ENCODE measurements at regions not wholly inside any gene's neighbourhood (a gene's known extent, or its start where the extent isn't known, plus 50 kb on each side); places are given as distances from the start of the nearest gene placed in this dataset.

DNA sequence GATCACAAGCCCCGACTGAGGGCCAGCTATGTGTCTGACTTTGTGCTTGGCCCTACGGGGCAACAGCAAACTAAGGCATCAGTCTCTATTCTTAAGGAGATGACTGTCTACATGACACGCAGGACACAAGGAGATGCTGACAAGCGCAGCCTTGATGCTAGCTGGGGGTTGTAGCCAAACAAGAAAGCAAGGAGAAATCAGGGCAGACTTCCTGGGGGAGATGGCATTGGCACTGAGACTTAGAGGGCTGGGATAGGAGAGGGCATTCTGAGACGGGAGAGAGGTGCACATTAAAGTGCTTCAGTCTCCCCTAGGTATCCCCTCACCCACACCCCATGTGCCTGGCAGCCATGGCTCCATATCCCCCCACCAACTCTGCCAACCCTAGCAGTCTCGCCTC lies 210.8 kb upstream of the POU3F1 start:
- no peak overlapping the region for H3K27ac ChIP-seq
- H3K4me3 ChIP-seq, result no peak overlapping the region
- no peaks in the 10 kb centered on the region for H3K4me1 ChIP-seq
- H3K27me3 ChIP-seq, result peaks cover 0 to 3% of the 10 kb centered on the region in 2 donors
- WGBS, 2 donors, result 73 to 76% methylated on average over 6 of the region's 6 CpGs
- no peak for DNase-seq (ENCODE audit: low spot score in 2 of 2)
- H3K9me3 ChIP-seq, result peaks cover 0 to 16% (median 0%) of the 10 kb centered on the region in 4 donors
- no peaks in the 10 kb centered on the region for H3K36me3 ChIP-seq
- TF ChIP-seq POLR2A (IDR thresholded peaks at IDR 0.05) (no peak), EP300 (IDR thresholded peaks at IDR 0.05) (no peak)
- TF ChIP-seq, protein P1, sequence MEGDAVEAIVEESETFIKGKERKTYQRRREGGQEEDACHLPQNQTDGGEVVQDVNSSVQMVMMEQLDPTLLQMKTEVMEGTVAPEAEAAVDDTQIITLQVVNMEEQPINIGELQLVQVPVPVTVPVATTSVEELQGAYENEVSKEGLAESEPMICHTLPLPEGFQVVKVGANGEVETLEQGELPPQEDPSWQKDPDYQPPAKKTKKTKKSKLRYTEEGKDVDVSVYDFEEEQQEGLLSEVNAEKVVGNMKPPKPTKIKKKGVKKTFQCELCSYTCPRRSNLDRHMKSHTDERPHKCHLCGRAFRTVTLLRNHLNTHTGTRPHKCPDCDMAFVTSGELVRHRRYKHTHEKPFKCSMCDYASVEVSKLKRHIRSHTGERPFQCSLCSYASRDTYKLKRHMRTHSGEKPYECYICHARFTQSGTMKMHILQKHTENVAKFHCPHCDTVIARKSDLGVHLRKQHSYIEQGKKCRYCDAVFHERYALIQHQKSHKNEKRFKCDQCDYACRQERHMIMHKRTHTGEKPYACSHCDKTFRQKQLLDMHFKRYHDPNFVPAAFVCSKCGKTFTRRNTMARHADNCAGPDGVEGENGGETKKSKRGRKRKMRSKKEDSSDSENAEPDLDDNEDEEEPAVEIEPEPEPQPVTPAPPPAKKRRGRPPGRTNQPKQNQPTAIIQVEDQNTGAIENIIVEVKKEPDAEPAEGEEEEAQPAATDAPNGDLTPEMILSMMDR (IDR thresholded peaks at IDR 0.05), result no peak

DNA sequence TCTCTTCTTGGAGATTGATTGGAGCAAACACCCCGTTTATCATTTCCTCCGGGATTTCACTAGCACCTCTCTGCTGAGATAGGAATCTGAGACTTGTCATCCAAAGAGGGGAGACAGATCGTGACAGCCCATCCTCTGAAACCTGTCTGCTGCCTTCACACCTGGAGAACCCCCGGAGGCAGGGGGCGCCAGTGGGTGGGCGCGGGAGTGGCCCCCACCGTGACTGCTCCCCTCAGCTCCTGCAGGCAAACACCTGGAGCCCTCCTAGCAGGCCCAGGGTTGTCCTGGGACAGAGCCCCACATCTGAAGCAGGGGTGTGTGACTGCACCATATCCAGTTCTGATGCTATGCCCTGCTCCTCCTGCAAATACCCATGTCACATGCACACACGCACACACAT lies 209.5 kb upstream of the POU3F1 start:
- Histone ChIP-seq H3K36me3 (no peaks in the 10 kb centered on the region), H3K27ac (no peak overlapping the region), H3K4me3 (no peak overlapping the region), H3K9me3 (peaks cover 0 to 16% (median 0%) of the 10 kb centered on the region in 4 donors), H3K4me1 (no peaks in the 10 kb centered on the region), H3K27me3 (peaks cover 0 to 3% of the 10 kb centered on the region in 2 donors)
- DNase-seq (ENCODE audit: low spot score in 2 of 2), result no peak
- 59 to 72% methylated on average over 9 of the region's 9 CpGs for WGBS, 2 donors
- TF ChIP-seq EP300 (IDR thresholded peaks at IDR 0.05), result no peak

DNA sequence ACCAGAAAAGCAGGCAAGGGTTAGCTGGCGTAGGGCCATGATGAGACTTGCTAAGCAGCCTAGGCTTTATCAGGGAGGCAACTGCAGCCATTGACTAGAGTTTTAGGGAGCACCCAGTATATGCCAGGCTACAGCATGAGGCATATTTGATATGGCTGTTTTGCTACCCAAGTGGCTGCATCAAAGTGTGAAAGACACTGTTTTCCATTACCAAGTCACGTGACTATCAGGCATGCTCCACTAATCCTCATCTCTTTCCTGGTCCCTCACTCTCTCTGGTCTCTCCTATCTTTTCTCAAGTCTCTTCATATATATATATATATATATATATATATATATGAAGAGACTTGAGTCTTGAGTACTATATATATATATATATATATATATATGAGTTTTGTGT lies 206.7 kb upstream of the POU3F1 start:
- Histone ChIP-seq H3K36me3 (no peaks in the 10 kb centered on the region), H3K4me1 (no peaks in the 10 kb centered on the region), H3K4me3 (no peak overlapping the region), H3K9me3 (no peaks in the 10 kb centered on the region), H3K27me3 (peaks cover 0 to 3% of the 10 kb centered on the region in 2 donors), H3K27ac (no peak overlapping the region)
- no peak for DNase-seq (ENCODE audit: low spot score in 2 of 2)
- TF ChIP-seq EP300 (IDR thresholded peaks at IDR 0.05) (no peak), POLR2A (IDR thresholded peaks at IDR 0.05) (no peak)
- TF ChIP-seq, protein P1 (IDR thresholded peaks at IDR 0.05), result no peak
- WGBS, 2 donors, result 86 to 94% methylated on average over 2 of the region's 2 CpGs

DNA sequence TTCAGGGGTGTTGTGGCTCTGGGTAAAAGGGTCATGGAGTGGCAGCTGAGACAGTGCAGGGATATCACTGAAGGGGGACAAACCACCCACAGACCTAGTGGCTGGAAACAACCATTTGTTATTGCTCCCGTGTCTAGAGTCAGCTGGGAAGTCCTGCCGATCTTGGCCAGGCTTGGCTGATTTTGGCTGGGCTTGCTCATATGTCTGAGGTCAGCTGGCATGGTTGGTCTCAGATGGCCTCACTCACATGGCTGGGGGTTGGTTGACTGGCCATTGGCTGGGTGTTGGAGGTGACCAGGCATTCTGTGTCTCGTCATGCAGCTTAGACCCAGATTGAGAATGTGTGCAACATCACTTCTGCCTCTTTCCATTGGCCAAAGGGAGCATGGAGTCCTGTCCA lies 203.8 kb upstream of the POU3F1 start:
- Histone ChIP-seq H3K27me3 (no peaks in the 10 kb centered on the region), H3K9me3 (no peaks in the 10 kb centered on the region), H3K4me1 (peaks cover 0 to 14% (median 10%) of the 10 kb centered on the region in 4 donors), H3K36me3 (no peaks in the 10 kb centered on the region), H3K27ac (no peak overlapping the region), H3K4me3 (no peak overlapping the region)
- 78 to 84% methylated on average over 3 of the region's 3 CpGs for WGBS, 2 donors
- DNase-seq (ENCODE audit: low spot score in 2 of 2), result no peak
- TF ChIP-seq, protein P1 (IDR thresholded peaks at IDR 0.05), result no peak
- TF ChIP-seq EP300 (IDR thresholded peaks at IDR 0.05) (no peak), POLR2A (IDR thresholded peaks at IDR 0.05) (no peak)

DNA sequence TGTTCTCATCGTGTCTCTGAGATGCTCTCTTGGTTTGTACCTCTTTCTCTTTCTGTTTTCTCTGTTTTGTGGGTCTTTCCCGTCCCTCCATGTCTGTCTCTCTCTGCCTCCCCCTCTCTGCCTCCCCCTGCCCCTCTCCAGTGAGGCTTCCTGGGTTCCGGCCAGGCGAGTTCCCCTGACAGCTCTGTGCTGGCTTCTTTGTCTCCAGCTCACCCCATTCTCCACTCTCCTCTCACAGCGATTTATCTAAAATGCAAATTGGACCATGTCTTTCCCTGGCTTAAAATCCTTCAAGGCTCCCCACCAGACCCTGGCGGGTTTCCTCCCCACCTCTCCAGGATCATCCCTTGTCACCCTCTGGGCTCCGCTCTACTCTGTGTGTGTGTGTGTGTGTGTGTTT lies 202.4 kb upstream of the POU3F1 start:
- Histone ChIP-seq H3K4me3 (no peak overlapping the region), H3K27me3 (no peaks in the 10 kb centered on the region), H3K9me3 (no peaks in the 10 kb centered on the region), H3K27ac (no peak overlapping the region), H3K36me3 (no peaks in the 10 kb centered on the region), H3K4me1 (peaks cover 0 to 20% (median 15%) of the 10 kb centered on the region in 4 donors)
- DNase-seq (ENCODE audit: low spot score in 2 of 2), result no peak
- TF ChIP-seq EP300 (IDR thresholded peaks at IDR 0.05) (no peak), POLR2A (IDR thresholded peaks at IDR 0.05) (no peak)
- TF ChIP-seq, protein P1 (IDR thresholded peaks at IDR 0.05), result no peak
- WGBS, 2 donors, result 72 to 78% methylated on average over 7 of the region's 7 CpGs
